Central memory CD4-positive, alpha-beta T cell (primary cell): ENCODE measurements at regions not wholly inside any gene's neighbourhood (a gene's known extent, or its start where the extent isn't known, plus 50 kb on each side); places are given as distances from the start of the nearest gene placed in this dataset.

Experiments used
- DNase-seq: peaks from one replicate; pipeline ENCODE4 v3.0.0; 2022

GRCh38 chr10:81031774-81032173 lies 494.1 kb downstream of the SH2D4B start:
- no peak for DNase-seq

DNA sequence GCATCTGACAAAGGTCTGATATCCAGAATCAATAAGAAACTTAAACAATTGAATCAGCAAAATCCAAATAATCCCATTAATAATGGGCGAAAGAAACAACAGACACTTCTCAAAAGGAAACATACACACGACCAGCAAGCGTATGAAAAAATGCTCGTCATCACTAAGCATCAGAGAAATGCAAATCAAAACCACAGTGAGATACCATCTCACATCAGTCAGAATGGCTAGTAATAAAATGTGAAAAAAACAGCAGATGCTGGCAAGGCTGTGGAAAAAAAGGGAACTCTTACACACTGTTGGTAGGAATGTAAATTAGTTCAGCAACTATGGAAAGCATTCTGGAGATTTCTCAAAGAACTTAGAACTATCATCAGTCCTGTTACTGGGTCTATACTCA lies 496.7 kb downstream of the SH2D4B start:
- no peak for DNase-seq

DNA sequence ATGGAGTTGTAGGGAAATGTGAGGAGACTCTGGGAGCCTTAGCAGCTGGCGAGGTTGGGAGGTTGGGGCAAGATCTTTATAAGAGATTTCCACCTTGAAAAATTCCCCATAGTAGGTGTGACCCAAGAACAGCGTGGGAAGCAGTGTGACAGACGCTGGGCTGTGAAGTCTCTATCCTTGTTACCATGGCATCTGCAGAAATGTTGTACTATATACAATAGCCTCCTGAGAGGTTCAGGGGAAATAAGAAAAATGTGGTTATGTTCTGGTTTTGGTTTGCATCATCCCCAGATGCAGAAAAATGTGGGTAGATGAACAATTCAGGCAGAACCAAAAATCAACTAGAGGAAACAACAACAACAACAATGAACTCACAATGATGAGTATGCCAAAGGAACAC lies 498.6 kb downstream of the SH2D4B start:
- DNase-seq, result no peak

- no peak for DNase-seq
Observed at GRCh38 chr10:81040031-81040430, 502.3 kb downstream of the SH2D4B start.

GRCh38 chr10:81040940-81041339 lies 503.2 kb downstream of the SH2D4B start:
- DNase-seq, result no peak

- no peak for DNase-seq
Observed at GRCh38 chr10:81042647-81043046, 504.9 kb downstream of the SH2D4B start.

DNA sequence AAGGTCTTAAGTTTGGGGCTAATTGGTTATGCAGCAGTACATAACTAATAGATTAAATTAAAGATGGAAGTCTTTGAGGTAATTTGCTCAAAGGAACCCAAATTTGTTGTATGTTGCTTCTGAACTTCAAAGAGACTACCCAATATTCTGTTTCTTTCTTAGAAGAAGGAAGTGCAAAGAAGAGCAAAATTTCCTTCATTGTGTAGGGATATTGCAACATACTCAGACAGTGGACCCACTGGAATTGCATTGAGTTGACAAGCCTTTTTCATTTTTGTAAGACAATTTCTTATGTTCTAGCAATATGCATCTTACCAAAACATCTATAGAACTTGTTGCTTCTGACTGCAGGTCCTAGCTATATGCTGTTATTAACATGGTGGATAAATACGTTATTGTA lies 527.8 kb downstream of the SH2D4B start:
- DNase-seq, result no peak

GRCh38 chr10:81068460-81068859 lies 530.8 kb downstream of the SH2D4B start:
- no peak for DNase-seq

GRCh38 chr10:81071087-81071796 lies 533.5 kb downstream of the SH2D4B start:
- DNase-seq, result no peak

- no peak for DNase-seq
Observed at GRCh38 chr10:81073155-81073554, 535.5 kb downstream of the SH2D4B start.

- no peak for DNase-seq
Observed at GRCh38 chr10:81081887-81082620, 544.4 kb downstream of the SH2D4B start.

DNA sequence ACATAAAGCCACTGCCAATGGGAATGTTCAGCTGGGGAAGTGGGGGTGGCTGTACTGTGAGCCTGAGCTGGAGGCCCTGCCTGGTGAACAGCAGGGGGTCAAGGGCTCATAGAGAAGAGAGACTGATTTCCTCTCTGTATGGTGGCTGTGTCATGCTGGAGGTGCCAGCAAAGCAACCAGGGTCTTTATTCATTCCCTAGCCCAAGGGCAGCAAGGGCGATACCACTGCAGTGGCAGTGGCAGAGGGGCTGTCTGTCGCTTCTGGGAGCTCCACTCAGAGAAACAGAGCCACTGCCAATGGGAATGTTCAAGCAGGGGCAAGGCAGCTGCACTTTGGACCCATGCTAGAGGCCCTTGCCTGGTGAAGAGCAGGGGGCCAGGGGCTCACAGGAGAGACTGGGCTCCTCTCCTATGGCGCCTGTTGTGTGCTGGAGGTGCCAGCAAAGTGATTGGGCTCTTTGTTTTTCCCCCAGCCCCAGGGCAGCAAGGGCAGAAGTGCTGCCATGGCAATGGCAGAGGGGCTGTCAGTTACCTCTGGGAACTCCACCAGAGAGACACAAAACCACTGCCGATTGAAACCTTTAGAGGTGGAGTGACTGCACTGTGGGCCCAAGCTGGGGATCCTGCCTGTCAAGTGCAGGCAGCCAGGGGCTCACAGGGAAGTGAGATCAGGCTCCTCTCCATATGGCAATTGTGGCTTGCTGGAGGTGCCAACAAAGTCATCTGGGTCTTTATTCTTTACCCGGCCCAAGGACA lies 545.1 kb downstream of the SH2D4B start:
- DNase-seq, result no peak

DNA sequence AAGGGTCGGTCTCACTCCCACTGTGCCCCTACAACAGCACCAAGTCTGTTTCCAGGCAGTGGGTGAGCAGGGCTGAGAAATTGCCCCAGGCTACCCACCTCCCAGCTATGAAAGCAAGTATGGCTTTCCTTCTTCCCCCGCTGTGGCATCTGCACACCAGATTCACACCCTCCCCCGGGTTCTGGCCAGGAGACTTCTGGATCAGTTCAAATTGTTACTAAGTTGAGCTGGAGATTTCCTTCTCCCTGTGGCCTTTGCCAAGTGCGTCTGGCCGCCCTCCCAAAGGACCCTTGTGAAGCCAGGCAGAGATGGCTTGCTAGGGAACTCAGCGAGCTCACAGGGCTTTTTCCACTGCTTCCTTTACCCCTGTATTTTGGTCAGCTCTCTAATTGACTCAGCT lies 555.4 kb downstream of the SH2D4B start:
- DNase-seq, result no peak

GRCh38 chr10:81095238-81095637 lies 557.5 kb downstream of the SH2D4B start:
- DNase-seq, result no peak

- no peak for DNase-seq
Observed at GRCh38 chr10:81096558-81096957, 558.9 kb downstream of the SH2D4B start.

DNA sequence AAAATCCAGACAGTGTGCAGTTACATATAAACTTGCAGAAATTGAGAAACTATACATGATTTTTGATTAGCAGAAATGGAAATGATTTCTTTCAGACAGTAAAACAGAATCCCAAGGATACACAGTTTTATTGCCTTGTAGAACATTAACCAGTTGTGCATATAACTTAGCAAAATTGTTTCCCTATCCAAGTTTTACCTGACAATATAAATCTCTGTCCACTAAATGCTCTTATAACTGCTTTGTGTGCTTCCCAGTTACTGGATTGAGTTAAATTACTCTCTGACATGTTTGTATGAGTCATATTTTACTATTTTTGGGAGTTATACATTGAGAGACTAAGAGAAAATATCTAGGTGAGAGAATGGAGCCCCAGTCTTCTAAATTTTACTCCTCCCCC lies 563.4 kb downstream of the SH2D4B start:
- no peak for DNase-seq

GRCh38 chr10:81104494-81104893 lies 566.8 kb downstream of the SH2D4B start:
- no peak for DNase-seq

- DNase-seq, result no peak
Observed at GRCh38 chr10:81108516-81109199, 571.0 kb downstream of the SH2D4B start.

- no peak for DNase-seq
Observed at GRCh38 chr10:81109200-81109752, 571.6 kb downstream of the SH2D4B start.

DNA sequence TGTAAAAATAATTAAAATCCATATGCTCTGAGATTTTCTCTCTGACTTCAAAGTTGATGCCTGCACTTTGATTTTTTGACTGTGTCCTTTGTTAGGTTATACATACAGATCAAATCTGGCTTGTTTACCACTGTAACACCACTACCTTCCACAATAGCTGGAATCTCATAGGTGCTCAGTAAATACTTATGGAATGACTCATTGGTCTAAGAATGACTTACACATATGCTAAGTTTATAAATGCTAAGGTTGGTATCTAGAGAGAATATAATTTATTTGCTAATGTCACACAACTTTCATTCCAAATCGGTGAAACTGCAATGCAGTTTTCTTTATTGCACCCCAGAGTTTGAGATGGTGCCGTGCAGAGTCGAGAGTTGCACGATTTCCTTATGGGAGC lies 578.5 kb downstream of the SH2D4B start:
- DNase-seq, result no peak

DNA sequence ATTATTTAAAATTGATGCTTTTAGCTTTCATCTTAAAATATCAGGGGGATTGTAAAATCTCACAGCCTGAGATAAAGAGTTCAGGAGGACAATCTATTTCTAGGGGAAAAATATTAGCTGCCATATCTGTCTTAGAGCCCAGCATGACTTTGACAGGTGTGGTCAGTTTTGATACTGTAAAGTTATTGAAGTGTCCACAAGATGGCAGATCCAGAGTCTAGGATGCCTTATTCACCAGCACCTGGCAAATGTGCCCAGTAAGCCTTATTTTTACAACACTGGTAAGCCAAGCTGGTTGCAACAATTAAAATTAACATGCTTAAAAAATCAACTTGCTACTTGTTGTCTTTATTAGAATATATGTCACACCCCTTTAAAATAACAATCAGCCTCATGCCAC lies 579.3 kb downstream of the SH2D4B start:
- no peak for DNase-seq

- DNase-seq, result no peak
Observed at GRCh38 chr10:81127931-81128330, 590.2 kb downstream of the SH2D4B start.

DNA sequence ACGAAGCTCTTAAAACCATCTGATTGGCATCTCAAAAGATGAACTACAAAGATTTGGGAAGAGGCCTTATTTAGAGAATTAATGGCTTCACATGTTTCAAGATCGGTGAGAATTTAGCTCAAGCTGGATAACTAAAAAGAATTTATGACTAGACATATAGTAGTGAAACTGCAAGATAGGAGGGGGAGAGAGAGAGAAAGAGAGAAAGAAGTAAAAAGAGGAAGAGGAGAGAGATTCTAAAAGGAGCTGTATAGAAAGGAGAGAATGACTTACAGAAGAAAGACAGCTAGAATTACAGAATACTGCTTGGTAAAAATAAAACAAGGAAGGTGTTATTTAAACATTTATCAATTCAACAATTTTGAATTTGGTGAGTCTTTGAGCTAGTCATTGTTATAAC lies 592.3 kb downstream of the SH2D4B start:
- DNase-seq, result no peak
